ENCODE measurements at regions not wholly inside any gene's neighbourhood (a gene's known extent, or its start where the extent isn't known, plus 50 kb on each side); places are given as distances from the start of the nearest gene placed in this dataset.

DNA sequence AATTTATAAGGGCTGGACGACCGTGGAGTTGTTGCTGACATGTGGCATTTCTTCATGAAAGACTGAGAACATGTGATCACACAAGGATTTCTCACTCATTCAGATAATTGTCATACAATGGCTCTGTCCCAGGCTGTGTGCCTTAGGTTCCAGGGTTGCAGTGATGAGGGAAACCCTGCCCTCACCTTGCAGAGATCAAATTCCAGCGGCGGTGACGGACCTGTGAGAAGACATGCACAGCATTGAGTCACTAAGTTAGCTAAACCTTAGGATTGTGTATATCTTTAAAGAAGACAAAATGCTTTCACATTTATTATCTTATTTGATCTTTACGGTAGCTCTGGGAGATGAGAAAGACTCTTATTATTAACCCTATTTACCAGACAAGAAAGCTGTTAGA, 1029.1 kb downstream of the BCL11B start:
- TF ChIP-seq, protein P1, sequence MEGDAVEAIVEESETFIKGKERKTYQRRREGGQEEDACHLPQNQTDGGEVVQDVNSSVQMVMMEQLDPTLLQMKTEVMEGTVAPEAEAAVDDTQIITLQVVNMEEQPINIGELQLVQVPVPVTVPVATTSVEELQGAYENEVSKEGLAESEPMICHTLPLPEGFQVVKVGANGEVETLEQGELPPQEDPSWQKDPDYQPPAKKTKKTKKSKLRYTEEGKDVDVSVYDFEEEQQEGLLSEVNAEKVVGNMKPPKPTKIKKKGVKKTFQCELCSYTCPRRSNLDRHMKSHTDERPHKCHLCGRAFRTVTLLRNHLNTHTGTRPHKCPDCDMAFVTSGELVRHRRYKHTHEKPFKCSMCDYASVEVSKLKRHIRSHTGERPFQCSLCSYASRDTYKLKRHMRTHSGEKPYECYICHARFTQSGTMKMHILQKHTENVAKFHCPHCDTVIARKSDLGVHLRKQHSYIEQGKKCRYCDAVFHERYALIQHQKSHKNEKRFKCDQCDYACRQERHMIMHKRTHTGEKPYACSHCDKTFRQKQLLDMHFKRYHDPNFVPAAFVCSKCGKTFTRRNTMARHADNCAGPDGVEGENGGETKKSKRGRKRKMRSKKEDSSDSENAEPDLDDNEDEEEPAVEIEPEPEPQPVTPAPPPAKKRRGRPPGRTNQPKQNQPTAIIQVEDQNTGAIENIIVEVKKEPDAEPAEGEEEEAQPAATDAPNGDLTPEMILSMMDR (IDR thresholded peaks at IDR 0.05; ENCODE audit: extremely low read depth in 1 of 2, insufficient read depth in 1 of 2, low read depth in 1 of 2, low read length in 2 of 2), result no peak
- TF ChIP-seq POLR2A (IDR thresholded peaks at IDR 0.05; ENCODE audit: low read depth, low read length) (no peak), EZH2 (IDR thresholded peaks at IDR 0.05; ENCODE audit: borderline replicate concordance, low read depth, low read length, severe bottlenecking) (no peak), POLR2AphosphoS5 (IDR thresholded peaks at IDR 0.05; ENCODE audit: insufficient read depth, low read depth, low read length) (no peak), JUN (IDR thresholded peaks at IDR 0.05; ENCODE audit: borderline replicate concordance, insufficient read depth, insufficient read length, low read depth) (no peak)
- TF ChIP-seq, protein P2, sequence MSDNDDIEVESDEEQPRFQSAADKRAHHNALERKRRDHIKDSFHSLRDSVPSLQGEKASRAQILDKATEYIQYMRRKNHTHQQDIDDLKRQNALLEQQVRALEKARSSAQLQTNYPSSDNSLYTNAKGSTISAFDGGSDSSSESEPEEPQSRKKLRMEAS (IDR thresholded peaks at IDR 0.05; ENCODE audit: insufficient read depth, insufficient read length), result no peak
